CD4-positive, alpha-beta T cell treated with Interleukin-15 for 4 hours (primary cell): ENCODE measurements at regions not wholly inside any gene's neighbourhood (a gene's known extent, or its start where the extent isn't known, plus 50 kb on each side); places are given as distances from the start of the nearest gene placed in this dataset.
"Not testable (repeated sequence)": the region's sequence is repeated elsewhere in the genome, so short reads cannot be mapped to it uniquely, and the experiment has no call there.

ENCODE experiments used
- DNase-seq: peaks from one replicate; pipeline ENCODE4 v3.0.0-alpha.2; 2020; ENCODE audit warnings: low spot score

GRCh38 chr1:70490153-70490552 is 79.1 kb downstream of the CTH start:
- DNase-seq, result no peak

- DNase-seq, result no peak
These were observed 84.3 kb downstream of the CTH start for GRCh38 chr1:70495370-70495769.

GRCh38 chr1:70496181-70496580 is 85.1 kb downstream of the CTH start:
- no peak for DNase-seq

GRCh38 chr1:70497152-70497551 is 86.1 kb downstream of the CTH start:
- no peak for DNase-seq

- DNase-seq, result no peak
These were observed 87.6 kb downstream of the CTH start for GRCh38 chr1:70498666-70499065.

GRCh38 chr1:70499695-70500094 is 88.6 kb downstream of the CTH start:
- no peak for DNase-seq

GRCh38 chr1:70503358-70503757 is 92.3 kb downstream of the CTH start:
- no peak for DNase-seq

- no peak for DNase-seq
These were observed 93.2 kb downstream of the CTH start for GRCh38 chr1:70504176-70504820.

- no peak for DNase-seq
These were observed 93.7 kb downstream of the CTH start for GRCh38 chr1:70504821-70505193.

GRCh38 chr1:70507991-70508390 is 96.9 kb downstream of the CTH start:
- DNase-seq, result not testable (repeated sequence)

- DNase-seq, result peak; percentile 36
These were observed 99.2 kb downstream of the CTH start for GRCh38 chr1:70509996-70510876.

- DNase-seq, result no peak
These were observed 106.4 kb downstream of the CTH start for GRCh38 chr1:70517444-70517843.

GRCh38 chr1:70518106-70518505 is 107.0 kb downstream of the CTH start:
- DNase-seq, result no peak

- DNase-seq, result peak; percentile 4
These were observed 117.7 kb downstream of the CTH start for GRCh38 chr1:70528590-70529333.

GRCh38 chr1:70536708-70537366 is 125.8 kb downstream of the CTH start:
- no peak for DNase-seq

- no peak for DNase-seq
These were observed 126.7 kb downstream of the CTH start for GRCh38 chr1:70537788-70538187.

GRCh38 chr1:70542030-70542429 is 131.0 kb downstream of the CTH start:
- DNase-seq, result no peak

GRCh38 chr1:70542856-70543255 is 131.8 kb downstream of the CTH start:
- no peak for DNase-seq

GRCh38 chr1:70546726-70547125 is 135.7 kb downstream of the CTH start:
- no peak for DNase-seq

- DNase-seq, result no peak
These were observed 141.8 kb downstream of the CTH start for GRCh38 chr1:70552662-70553566.

- no peak for DNase-seq
These were observed 142.5 kb downstream of the CTH start for GRCh38 chr1:70553567-70553956.
